ENCODE measurements at regions not wholly inside any gene's neighbourhood (a gene's known extent, or its start where the extent isn't known, plus 50 kb on each side); places are given as distances from the start of the nearest gene placed in this dataset.

DNA sequence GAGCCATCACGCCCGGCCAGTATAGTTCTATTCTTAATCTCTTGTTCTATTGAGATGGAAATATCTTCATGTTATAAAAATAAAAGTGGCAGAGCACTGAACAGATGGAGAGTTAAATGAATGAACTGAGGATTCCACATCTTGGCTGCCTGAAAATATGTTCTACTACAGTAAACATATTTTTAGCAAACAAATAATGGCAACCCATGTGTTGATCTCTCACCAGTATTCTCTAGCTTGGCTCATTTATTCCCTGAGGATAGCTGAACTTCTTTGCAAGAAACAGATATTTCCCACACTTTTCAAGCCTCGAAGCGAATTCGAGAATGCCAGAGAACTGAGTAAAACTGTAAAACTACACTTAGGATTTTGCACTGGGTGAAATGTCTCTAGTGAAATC lies 58.9 kb downstream of the DIRAS3 start:
- no peak for DNase-seq (ENCODE audit: low read depth)

DNA sequence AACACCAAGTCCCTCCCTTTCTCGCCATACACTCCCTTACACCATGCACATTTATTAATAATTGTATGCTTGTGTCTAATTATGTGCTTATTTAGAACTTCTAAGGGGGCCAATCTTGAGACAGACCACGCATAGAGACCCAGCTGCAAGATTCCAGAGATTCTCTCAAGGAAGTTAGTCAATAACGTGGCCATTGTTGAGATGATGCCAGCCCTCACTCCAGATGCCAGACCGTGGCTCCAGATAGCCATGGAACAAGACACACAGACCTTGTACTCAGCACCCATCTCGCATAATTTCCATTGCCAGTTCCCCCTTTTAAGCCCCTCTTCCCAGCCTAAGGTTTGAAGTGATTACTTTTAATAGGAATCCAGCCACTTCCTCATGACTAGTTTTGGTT lies 62.4 kb downstream of the DIRAS3 start:
- DNase-seq (ENCODE audit: low read depth), result no peak

GRCh38 chr1:67987046-67987799 lies 63.2 kb downstream of the DIRAS3 start:
- peak; percentile 76 for DNase-seq (ENCODE audit: low read depth)

- DNase-seq (ENCODE audit: low read depth), result no peak
These were observed 66.6 kb downstream of the DIRAS3 start for GRCh38 chr1:67983867-67984266.

DNA sequence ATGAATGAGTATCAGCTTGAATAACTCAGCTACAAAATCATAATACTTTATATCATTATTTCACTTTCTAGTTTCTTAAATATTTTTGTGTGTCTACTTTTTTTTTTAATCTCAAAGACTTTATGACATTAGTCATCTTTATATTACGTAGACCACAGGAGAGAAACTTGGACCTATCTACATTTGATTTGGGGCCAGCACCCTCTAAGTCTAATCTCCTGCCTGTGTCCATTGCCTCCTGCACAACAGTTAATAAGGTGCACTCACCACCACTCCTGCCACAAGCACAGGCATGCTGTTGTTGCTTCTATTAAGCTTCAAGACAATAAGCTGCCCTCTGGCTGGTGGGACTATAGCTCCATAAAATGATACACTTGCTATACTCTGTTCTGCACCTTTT lies 70.4 kb downstream of the DIRAS3 start:
- no peak for DNase-seq (ENCODE audit: low read depth)

DNA sequence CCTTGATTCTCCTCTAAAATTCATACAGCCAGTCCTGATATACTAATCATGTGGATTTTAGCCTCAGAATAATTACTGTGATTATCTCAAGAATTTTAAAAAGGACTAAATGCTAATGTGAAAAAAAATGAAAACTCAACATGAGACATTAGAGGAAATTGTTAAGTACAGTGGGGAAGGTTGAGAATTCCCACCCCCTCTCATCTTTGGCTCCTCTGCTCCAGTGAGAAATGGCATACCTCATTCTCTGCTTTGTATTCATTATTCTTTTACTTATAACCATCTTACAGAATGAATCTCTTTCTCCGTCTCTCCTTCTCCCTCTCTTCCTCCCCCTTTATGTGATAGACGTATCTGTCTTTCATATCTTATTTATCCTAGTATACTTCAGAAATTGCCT lies 70.9 kb downstream of the DIRAS3 start:
- no peak for DNase-seq (ENCODE audit: low read depth)

GRCh38 chr1:67978890-67979516 lies 71.4 kb downstream of the DIRAS3 start:
- peak; percentile 78 for DNase-seq (ENCODE audit: low read depth)

- no peak for DNase-seq (ENCODE audit: low read depth)
These were observed 72.7 kb downstream of the DIRAS3 start for GRCh38 chr1:67977756-67978155.

- no peak for DNase-seq (ENCODE audit: low read depth)
These were observed 77.4 kb downstream of the DIRAS3 start for GRCh38 chr1:67973051-67973450.

DNA sequence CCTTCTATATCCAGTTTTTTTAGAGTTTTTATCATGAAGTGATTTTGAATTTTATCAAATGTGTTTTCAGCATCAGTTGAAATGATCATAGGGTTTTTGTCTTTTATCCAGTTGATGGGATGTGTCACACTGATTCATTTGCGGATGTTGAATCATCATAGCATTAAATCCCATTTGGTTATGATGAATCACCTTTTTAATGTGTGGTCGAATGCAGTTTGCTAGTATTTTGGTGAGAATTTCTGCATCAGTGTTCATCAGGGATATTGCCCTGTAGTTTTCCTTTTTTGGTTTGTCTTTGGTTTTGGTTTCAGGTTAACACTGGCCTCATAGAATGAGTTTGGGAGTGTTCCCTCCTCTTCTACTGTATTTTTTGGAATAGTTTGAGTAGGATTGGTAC lies 80.3 kb downstream of the DIRAS3 start:
- peak; percentile 78 for DNase-seq (ENCODE audit: low read depth)

GRCh38 chr1:67969446-67969845 lies 81.0 kb downstream of the DIRAS3 start:
- no peak for DNase-seq (ENCODE audit: low read depth)

DNA sequence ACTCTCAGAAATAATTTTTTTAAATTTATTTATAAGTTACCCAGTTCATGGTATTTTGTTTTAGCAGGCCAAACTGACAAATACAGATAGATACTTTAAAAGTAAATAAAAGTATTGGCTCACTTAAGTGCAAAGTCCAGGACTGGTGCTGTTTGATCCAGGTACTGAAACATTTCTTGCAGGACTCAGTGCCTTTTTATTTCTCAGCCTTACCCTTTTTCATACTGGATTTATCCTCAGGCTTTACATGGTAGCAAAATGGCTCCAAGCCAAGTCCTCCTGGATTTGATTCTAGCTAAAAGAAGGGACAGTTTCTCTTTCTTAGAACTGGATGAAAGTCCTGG lies 83.8 kb downstream of the DIRAS3 start:
- no peak for DNase-seq (ENCODE audit: low read depth)

- no peak for DNase-seq (ENCODE audit: low read depth)
These were observed 84.3 kb downstream of the DIRAS3 start for GRCh38 chr1:67965995-67966665.

DNA sequence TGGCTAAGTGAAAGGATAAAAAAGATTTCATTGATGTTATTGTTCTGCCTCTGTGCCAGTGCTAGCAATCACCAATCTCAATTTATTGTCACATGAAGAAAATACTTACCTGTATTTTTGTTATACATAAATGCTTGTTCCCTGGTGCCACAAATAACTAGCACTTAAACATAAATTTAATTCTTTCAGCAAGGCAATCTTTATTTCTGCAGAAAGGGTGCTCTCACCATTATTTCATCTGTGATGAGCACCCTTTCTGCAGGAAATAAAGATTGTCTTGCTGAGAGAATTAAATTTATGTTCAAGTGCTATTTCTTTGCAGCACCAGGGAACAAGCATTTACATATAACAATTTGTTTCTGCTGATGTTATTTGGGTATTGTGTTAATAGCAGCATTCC lies 87.2 kb downstream of the DIRAS3 start:
- no peak for DNase-seq (ENCODE audit: low read depth)

DNA sequence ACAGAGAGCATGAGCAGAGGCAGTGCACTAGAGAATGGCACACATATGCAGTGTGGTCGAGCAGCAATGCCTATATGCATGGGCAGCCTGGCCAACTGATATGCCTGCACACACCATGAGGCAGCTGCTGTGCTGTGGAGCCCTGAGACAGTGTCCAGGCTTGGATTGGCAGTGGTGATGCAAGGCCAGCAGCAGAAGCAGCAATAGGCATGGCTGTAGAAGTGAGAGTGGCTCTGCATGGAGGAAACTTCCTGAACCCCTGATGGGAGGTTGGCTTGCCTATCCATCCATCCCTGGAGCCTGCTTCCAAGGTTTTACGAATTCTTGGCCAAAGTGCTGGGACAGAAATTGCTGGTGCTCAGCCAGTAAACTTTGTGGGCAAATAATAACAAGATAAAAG lies 89.7 kb downstream of the DIRAS3 start:
- no peak for DNase-seq (ENCODE audit: low read depth)

DNA sequence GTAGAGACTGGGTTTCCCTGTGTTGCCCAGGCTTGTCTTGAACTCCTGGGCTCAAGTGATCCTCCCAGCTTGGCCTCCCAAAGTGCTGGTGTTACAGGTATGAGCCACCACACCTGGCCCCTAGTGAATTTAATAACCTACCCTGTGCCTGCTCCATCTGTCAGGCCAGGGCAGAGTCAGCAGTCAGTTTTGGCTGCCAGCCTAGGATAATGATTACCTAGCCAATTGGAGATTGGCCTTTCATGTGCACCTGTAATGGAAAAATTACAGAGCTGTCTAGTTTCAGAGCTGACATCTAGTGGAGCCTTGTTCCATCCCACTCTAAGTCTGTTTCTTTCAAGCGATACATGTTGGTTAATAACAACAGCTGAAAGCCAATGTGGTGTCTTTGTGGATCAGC lies 92.0 kb downstream of the DIRAS3 start:
- no peak for DNase-seq (ENCODE audit: low read depth)

GRCh38 chr1:67957066-67957465 lies 93.4 kb downstream of the DIRAS3 start:
- no peak for DNase-seq (ENCODE audit: low read depth)

- DNase-seq (ENCODE audit: low read depth), result no peak
These were observed 94.3 kb downstream of the DIRAS3 start for GRCh38 chr1:67956116-67956515.

- DNase-seq (ENCODE audit: low read depth), result no peak
These were observed 94.8 kb downstream of the DIRAS3 start for GRCh38 chr1:67955591-67955990.

GRCh38 chr1:67953301-67953700 lies 97.1 kb downstream of the DIRAS3 start:
- no peak for DNase-seq (ENCODE audit: low read depth)

- DNase-seq (ENCODE audit: low read depth), result no peak
These were observed 98.4 kb downstream of the DIRAS3 start for GRCh38 chr1:67952071-67952470.

DNA sequence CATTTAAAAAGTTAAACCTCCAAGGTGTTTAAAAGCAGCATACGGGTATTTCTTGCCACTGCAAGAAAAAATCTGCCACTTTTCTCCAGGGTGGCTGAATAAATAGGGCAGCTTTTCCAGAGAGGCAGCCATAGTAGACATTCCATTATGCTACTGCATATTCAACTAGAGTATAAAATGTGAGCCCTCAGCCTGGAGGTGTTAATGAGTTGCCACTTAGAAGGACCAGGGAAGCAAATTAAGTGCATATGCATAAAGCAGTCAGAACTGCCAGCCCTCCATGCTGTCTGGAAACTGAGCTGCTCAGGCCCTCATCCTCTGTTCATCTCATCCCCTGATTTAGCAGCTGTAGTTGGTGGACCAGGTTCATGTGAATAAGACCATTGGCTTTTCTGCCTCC lies 99.4 kb downstream of the DIRAS3 start:
- no peak for DNase-seq (ENCODE audit: low read depth)

Measured in non-pigmented ciliary epithelial cell (primary cell).